Central memory CD8-positive, alpha-beta T cell (primary cell): ENCODE measurements at regions not wholly inside any gene's neighbourhood (a gene's known extent, or its start where the extent isn't known, plus 50 kb on each side); places are given as distances from the start of the nearest gene placed in this dataset.

Experiments
- ATAC-seq: fragments of 150-1000 bp; cut with Tn5 transposase; replicated peaks from 2 replicates; pipeline ENCODE4 v1.10.0; 2022; ENCODE audit warnings: mild to moderate bottlenecking, moderate FRiP score, moderate number of reproducible peaks; ENCODE audit not compliant: poor library complexity, severe bottlenecking; ENCODE audit errors: extremely low read depth
- DNase-seq, 2 donors: peaks; one replicate each; pipeline ENCODE4 v3.0.0; 2021; ENCODE audit warnings: low spot score in 2 of 2
- H3K27ac Mint-ChIP-seq: one replicate; pipeline ENCODE4 v1.8.0; 2022; ENCODE audit warnings: low read depth, mild to moderate bottlenecking, moderate library complexity, mixed read lengths
- H3K27me3 Mint-ChIP-seq: one replicate; pipeline ENCODE4 v1.8.0; 2022; ENCODE audit warnings: mixed read lengths
- H3K36me3 Mint-ChIP-seq: one replicate; pipeline ENCODE4 v1.8.0; 2022; ENCODE audit warnings: mild to moderate bottlenecking, moderate library complexity, mixed read lengths; ENCODE audit not compliant: insufficient read depth
- H3K4me1 Mint-ChIP-seq: one replicate; pipeline ENCODE4 v1.8.0; 2022; ENCODE audit warnings: mixed read lengths
- H3K4me3 Mint-ChIP-seq: one replicate; pipeline ENCODE4 v1.8.0; 2022; ENCODE audit warnings: mild to moderate bottlenecking, moderate library complexity, mixed read lengths
- H3K9me3 Mint-ChIP-seq: one replicate; pipeline ENCODE4 v1.8.0; 2022; ENCODE audit warnings: mixed read lengths

- Mint-ChIP-seq H3K9me3 (no peaks in the 10 kb centered on the region), H3K27me3 (no peaks in the 10 kb centered on the region), H3K4me3 (no peak overlapping the region), H3K36me3 (no peaks in the 10 kb centered on the region), H3K4me1 (no peaks in the 10 kb centered on the region), H3K27ac (no peak overlapping the region)
- ATAC-seq (no peak), DNase-seq (no peak)
These were observed 160.3 kb upstream of the ANK2 start for GRCh38 chr4:112889199-112889598.

GRCh38 chr4:112889619-112890527, 159.6 kb upstream of the ANK2 start:
- Mint-ChIP-seq H3K27ac (no peak overlapping the region), H3K4me1 (no peaks in the 10 kb centered on the region), H3K9me3 (no peaks in the 10 kb centered on the region), H3K36me3 (no peaks in the 10 kb centered on the region), H3K27me3 (no peaks in the 10 kb centered on the region), H3K4me3 (no peak overlapping the region)
- ATAC-seq (no peak), DNase-seq (no peak)

- Mint-ChIP-seq H3K27ac (no peak overlapping the region), H3K9me3 (no peaks in the 10 kb centered on the region), H3K36me3 (no peaks in the 10 kb centered on the region), H3K4me3 (no peak overlapping the region), H3K4me1 (no peaks in the 10 kb centered on the region), H3K27me3 (peaks cover 2% of the 10 kb centered on the region)
- ATAC-seq (no peak), DNase-seq (no peak)
These were observed 155.0 kb upstream of the ANK2 start for GRCh38 chr4:112894480-112894879.

GRCh38 chr4:112894951-112895350, 154.5 kb upstream of the ANK2 start:
- H3K27me3 Mint-ChIP-seq, result peaks cover 7% of the 10 kb centered on the region

GRCh38 chr4:112895811-112896608, 153.4 kb upstream of the ANK2 start:
- no peaks in the 10 kb centered on the region for H3K4me1 Mint-ChIP-seq
- H3K36me3 Mint-ChIP-seq, result no peaks in the 10 kb centered on the region
- no peak for ATAC-seq
- no peak for DNase-seq
- no peak overlapping the region for H3K4me3 Mint-ChIP-seq
- no peaks in the 10 kb centered on the region for H3K9me3 Mint-ChIP-seq
- H3K27me3 Mint-ChIP-seq, result peaks cover 18% of the 10 kb centered on the region
- H3K27ac Mint-ChIP-seq, result no peak overlapping the region

More at GRCh38 chr4:112894951-112895350, 154.5 kb upstream of the ANK2 start:
- Mint-ChIP-seq H3K36me3 (no peaks in the 10 kb centered on the region), H3K4me3 (no peak overlapping the region), H3K4me1 (no peaks in the 10 kb centered on the region), H3K27ac (no peak overlapping the region), H3K9me3 (no peaks in the 10 kb centered on the region)
- ATAC-seq (no peak), DNase-seq (no peak)

- no peaks in the 10 kb centered on the region for H3K4me1 Mint-ChIP-seq
These were observed 152.8 kb upstream of the ANK2 start for GRCh38 chr4:112896609-112897190.

GRCh38 chr4:112897543-112897942, 151.9 kb upstream of the ANK2 start:
- Mint-ChIP-seq H3K27ac (no peak overlapping the region), H3K4me3 (no peak overlapping the region), H3K27me3 (peaks cover 19% of the 10 kb centered on the region), H3K36me3 (no peaks in the 10 kb centered on the region), H3K9me3 (no peaks in the 10 kb centered on the region), H3K4me1 (no peaks in the 10 kb centered on the region)
- no peak for ATAC-seq
- no peak for DNase-seq

More at GRCh38 chr4:112896609-112897190, 152.8 kb upstream of the ANK2 start:
- Mint-ChIP-seq H3K4me3 (no peak overlapping the region), H3K27ac (no peak overlapping the region), H3K9me3 (no peaks in the 10 kb centered on the region), H3K36me3 (no peaks in the 10 kb centered on the region), H3K27me3 (peaks cover 19% of the 10 kb centered on the region)
- no peak for ATAC-seq
- DNase-seq, result no peak

- Mint-ChIP-seq H3K4me3 (no peak overlapping the region), H3K27me3 (peaks cover 19% of the 10 kb centered on the region), H3K36me3 (no peaks in the 10 kb centered on the region), H3K9me3 (no peaks in the 10 kb centered on the region), H3K4me1 (no peaks in the 10 kb centered on the region), H3K27ac (no peak overlapping the region)
- no peak for ATAC-seq
- DNase-seq, result no peak
These were observed 150.9 kb upstream of the ANK2 start for GRCh38 chr4:112898357-112899141.

- no peaks in the 10 kb centered on the region for H3K36me3 Mint-ChIP-seq
- no peaks in the 10 kb centered on the region for H3K9me3 Mint-ChIP-seq
- H3K4me1 Mint-ChIP-seq, result no peaks in the 10 kb centered on the region
- peaks cover 19% of the 10 kb centered on the region for H3K27me3 Mint-ChIP-seq
- no peak overlapping the region for H3K4me3 Mint-ChIP-seq
- DNase-seq, result no peak
- no peak overlapping the region for H3K27ac Mint-ChIP-seq
- ATAC-seq, result no peak
These were observed 149.0 kb upstream of the ANK2 start for GRCh38 chr4:112900416-112900815.

GRCh38 chr4:112901962-112902411, 147.5 kb upstream of the ANK2 start:
- H3K4me3 Mint-ChIP-seq, result no peak overlapping the region

GRCh38 chr4:112905728-112906127, 143.7 kb upstream of the ANK2 start:
- Mint-ChIP-seq H3K4me3 (no peak overlapping the region), H3K9me3 (no peaks in the 10 kb centered on the region), H3K27me3 (peaks cover 4% of the 10 kb centered on the region), H3K27ac (no peak overlapping the region), H3K4me1 (peaks cover 4% of the 10 kb centered on the region), H3K36me3 (no peaks in the 10 kb centered on the region)
- DNase-seq (no peak), ATAC-seq (no peak)

More at GRCh38 chr4:112901962-112902411, 147.5 kb upstream of the ANK2 start:
- Mint-ChIP-seq H3K27me3 (peaks cover 19% of the 10 kb centered on the region), H3K4me1 (no peaks in the 10 kb centered on the region), H3K27ac (no peak overlapping the region), H3K9me3 (no peaks in the 10 kb centered on the region), H3K36me3 (no peaks in the 10 kb centered on the region)
- DNase-seq (no peak), ATAC-seq (no peak)

GRCh38 chr4:112908511-112908910, 140.9 kb upstream of the ANK2 start:
- H3K4me1 Mint-ChIP-seq, result peaks cover 4% of the 10 kb centered on the region
- ATAC-seq (no peak), DNase-seq (no peak)
- no peak overlapping the region for H3K4me3 Mint-ChIP-seq
- no peaks in the 10 kb centered on the region for H3K36me3 Mint-ChIP-seq
- H3K27me3 Mint-ChIP-seq, result no peaks in the 10 kb centered on the region
- H3K9me3 Mint-ChIP-seq, result no peaks in the 10 kb centered on the region
- H3K27ac Mint-ChIP-seq, result no peak overlapping the region
